ENCODE measurements at regions not wholly inside any gene's neighbourhood (a gene's known extent, or its start where the extent isn't known, plus 50 kb on each side); places are given as distances from the start of the nearest gene placed in this dataset.

GRCh38 chr18:76771192-76771799 lies 51.1 kb upstream of the ZNF236 start:
- Histone ChIP-seq H3K27ac (ENCODE audit: low read depth, low read length) (no peak overlapping the region), H3K9me3 (ENCODE audit: control insufficient read depth, insufficient read depth, low read length) (no peaks in the 10 kb centered on the region; the same call in 1 of the 2 replicates), H3K4me3 (ENCODE audit: low read depth, low read length) (no peak overlapping the region), H3K27me3 (ENCODE audit: control insufficient read depth, insufficient read depth, low read length) (peaks cover under 1% of the 10 kb centered on the region)
- ChIA-PET CTCF (no interaction called here), POLR2A (no interaction called here)
- no peak for DNase-seq (ENCODE audit: low read depth, low spot score)
- no peak for TF ChIP-seq CTCF (IDR thresholded peaks at IDR 0.05; ENCODE audit: low read depth, low read length)

- TF ChIP-seq CTCF (IDR thresholded peaks at IDR 0.05; ENCODE audit: low read depth, low read length), result no peak
- no peaks in the 10 kb centered on the region; the same call in 1 of the 2 replicates for H3K9me3 ChIP-seq (ENCODE audit: control insufficient read depth, insufficient read depth, low read length)
- ChIA-PET CTCF (no interaction called here), POLR2A (no interaction called here)
- H3K27me3 ChIP-seq (ENCODE audit: control insufficient read depth, insufficient read depth, low read length), result peaks cover 4% of the 10 kb centered on the region
- H3K4me3 ChIP-seq (ENCODE audit: low read depth, low read length), result no peak overlapping the region
- no peak for DNase-seq (ENCODE audit: low read depth, low spot score)
- no peak overlapping the region for H3K27ac ChIP-seq (ENCODE audit: low read depth, low read length)
Measured at GRCh38 chr18:76767954-76768353, 54.4 kb upstream of the ZNF236 start.

GRCh38 chr18:76766429-76766828 lies 55.9 kb upstream of the ZNF236 start:
- no peak overlapping the region for H3K4me3 ChIP-seq (ENCODE audit: low read depth, low read length)
- POLR2A ChIA-PET, result no interaction called here
- no peak for DNase-seq (ENCODE audit: low read depth, low spot score)
- H3K27me3 ChIP-seq (ENCODE audit: control insufficient read depth, insufficient read depth, low read length), result peaks cover 4% of the 10 kb centered on the region
- CTCF ChIA-PET, result interaction anchor here (1.1 kb wide), 1 partner anchor 234 kb away, joined by 3 read pairs; no protein-coding TSS in a partner anchor
- no peaks in the 10 kb centered on the region; the same call in 1 of the 2 replicates for H3K9me3 ChIP-seq (ENCODE audit: control insufficient read depth, insufficient read depth, low read length)
- no peak overlapping the region for H3K27ac ChIP-seq (ENCODE audit: low read depth, low read length)
- TF ChIP-seq CTCF (IDR thresholded peaks at IDR 0.05; ENCODE audit: low read depth, low read length), result no peak

- no peak overlapping the region for H3K27ac ChIP-seq (ENCODE audit: low read depth, low read length)
- H3K27me3 ChIP-seq (ENCODE audit: control insufficient read depth, insufficient read depth, low read length), result peaks cover 4% of the 10 kb centered on the region
- no peaks in the 10 kb centered on the region; the same call in 1 of the 2 replicates for H3K9me3 ChIP-seq (ENCODE audit: control insufficient read depth, insufficient read depth, low read length)
- no peak for DNase-seq (ENCODE audit: low read depth, low spot score)
- CTCF ChIA-PET, result no interaction called here
- POLR2A ChIA-PET, result no interaction called here
- no peak for TF ChIP-seq CTCF (IDR thresholded peaks at IDR 0.05; ENCODE audit: low read depth, low read length)
- no peak overlapping the region for H3K4me3 ChIP-seq (ENCODE audit: low read depth, low read length)
Measured at GRCh38 chr18:76765649-76766048, 56.7 kb upstream of the ZNF236 start.

GRCh38 chr18:76764291-76764901 lies 58.0 kb upstream of the ZNF236 start:
- no peak overlapping the region for H3K4me3 ChIP-seq (ENCODE audit: low read depth, low read length)
- DNase-seq (ENCODE audit: low read depth, low spot score), result no peak
- POLR2A ChIA-PET, result interaction anchor here (0.7 kb wide), 1 partner anchor 459 kb away, joined by 7 read pairs; no protein-coding TSS in a partner anchor
- CTCF ChIA-PET, result no interaction called here
- H3K9me3 ChIP-seq (ENCODE audit: control insufficient read depth, insufficient read depth, low read length), result no peaks in the 10 kb centered on the region; the same call in 1 of the 2 replicates
- TF ChIP-seq CTCF (IDR thresholded peaks at IDR 0.05; ENCODE audit: low read depth, low read length), result no peak
- no peak overlapping the region for H3K27ac ChIP-seq (ENCODE audit: low read depth, low read length)
- peaks cover 4% of the 10 kb centered on the region for H3K27me3 ChIP-seq (ENCODE audit: control insufficient read depth, insufficient read depth, low read length)

Measured in AG04450 (cell line).